HG03159 (cell line): ENCODE measurements at regions not wholly inside any gene's neighbourhood (a gene's known extent, or its start where the extent isn't known, plus 50 kb on each side); places are given as distances from the start of the nearest gene placed in this dataset.
A peak's percentile ranks its signal among the peaks of the same experiment; 100 is the strongest.

Experiments
- ATAC-seq: cut with Tn5 transposase; IDR thresholded peaks from one replicate; pipeline ENCODE4 v1.9.1; 2021; ENCODE audit warnings: mild to moderate bottlenecking, moderate library complexity; ENCODE audit not compliant: unreplicated experiment

- ATAC-seq = no peak
Measured at GRCh38 chr18:42258301-42258965, 303.4 kb downstream of the PIK3C3 start.

GRCh38 chr18:42261731-42262130 lies 306.7 kb downstream of the PIK3C3 start:
- no peak for ATAC-seq

GRCh38 chr18:42264497-42264896 lies 309.5 kb downstream of the PIK3C3 start:
- ATAC-seq = no peak

GRCh38 chr18:42268186-42268725 lies 313.2 kb downstream of the PIK3C3 start:
- no peak for ATAC-seq

GRCh38 chr18:42268798-42269197 lies 313.8 kb downstream of the PIK3C3 start:
- ATAC-seq = no peak

- ATAC-seq = no peak
Measured at GRCh38 chr18:42271647-42272414, 316.8 kb downstream of the PIK3C3 start.

- ATAC-seq = peak; percentile 61
Measured at GRCh38 chr18:42274488-42275137, 319.6 kb downstream of the PIK3C3 start.

- ATAC-seq = no peak
Measured at GRCh38 chr18:42275138-42275535, 320.1 kb downstream of the PIK3C3 start.

- ATAC-seq = no peak
Measured at GRCh38 chr18:42275949-42276730, 321.1 kb downstream of the PIK3C3 start.

GRCh38 chr18:42281124-42281523 lies 326.1 kb downstream of the PIK3C3 start:
- ATAC-seq = no peak

- ATAC-seq = no peak
Measured at GRCh38 chr18:42281851-42282250, 326.8 kb downstream of the PIK3C3 start.

GRCh38 chr18:42287047-42287446 lies 332.0 kb downstream of the PIK3C3 start:
- ATAC-seq = no peak

- ATAC-seq = no peak
Measured at GRCh38 chr18:42288129-42288528, 333.1 kb downstream of the PIK3C3 start.

- ATAC-seq = no peak
Measured at GRCh38 chr18:42289526-42289925, 334.5 kb downstream of the PIK3C3 start.

- no peak for ATAC-seq
Measured at GRCh38 chr18:42290318-42291307, 335.6 kb downstream of the PIK3C3 start.

- ATAC-seq = no peak
Measured at GRCh38 chr18:42292654-42293053, 337.6 kb downstream of the PIK3C3 start.

GRCh38 chr18:42296192-42296591 lies 341.2 kb downstream of the PIK3C3 start:
- no peak for ATAC-seq

- ATAC-seq = no peak
Measured at GRCh38 chr18:42296723-42297122, 341.7 kb downstream of the PIK3C3 start.

- ATAC-seq = peak; percentile 92
Measured at GRCh38 chr18:42298759-42299675, 344.0 kb downstream of the PIK3C3 start.
